A549 (cell line): ENCODE measurements at regions not wholly inside any gene's neighbourhood (a gene's known extent, or its start where the extent isn't known, plus 50 kb on each side); places are given as distances from the start of the nearest gene placed in this dataset.

Experiments used
- ATAC-seq, 2 experiments: fragments of 200-7000 bp in 1 of 2; fragments of >200 bp in 1 of 2; cut with Nextera tagmentation in 1 of 2; cut with Tn5 transposase in 1 of 2; 3 replicates each; pipeline versions ENCODE4 v1.8.0 to v1.9.1; 2018 to 2020; ENCODE audit warnings: mild to moderate bottlenecking in 1 of 2, moderate library complexity in 1 of 2
- CTCF ChIA-PET: fragments of 300-600 bp; sonication (Branson Sonifier 250); formaldehyde crosslinking; extraction: SDS; loops from one replicate; lab custom pipeline; 2021; ENCODE audit warnings: antibody characterized with exemption, inconsistent platforms; lab: Yijun Ruan, JAX
- POLR2A ChIA-PET: fragments of 350-600 bp; formaldehyde crosslinking; extraction: SDS; loops from one replicate; lab custom pipeline; 2021; ENCODE audit warnings: antibody characterized with exemption, inconsistent platforms; lab: Yijun Ruan, JAX
- DNase-seq, 2 experiments: peaks; one replicate each; pipeline versions ENCODE4 v3.0.0 to v3.0.0-alpha.2; 2011 to 2016; ENCODE audit warnings: low read depth in 1 of 2, low spot score in 1 of 2
- FAIRE-seq: peaks from 2 replicates; lab custom pipeline; 2011; peaks lifted over from hg19 to GRCh38; lab: Jason Lieb, UNC
- H3K27ac ChIP-seq, 2 experiments: fragments of >200 bp; sonication (Bioruptor Twin); formaldehyde crosslinking; 3 replicates each; pipeline ENCODE4 v1.5.1; 2016 to 2017
- H3K4me1 ChIP-seq: fragments of >200 bp; sonication (Bioruptor Twin); formaldehyde crosslinking; 3 replicates; pipeline ENCODE4 v1.6.1; 2016
- H3K4me2 ChIP-seq: fragments of >200 bp; sonication (Bioruptor Twin); formaldehyde crosslinking; 3 replicates; pipeline ENCODE4 v1.6.1; 2016
- H3K4me3 ChIP-seq: fragments of >200 bp; sonication (Bioruptor Twin); formaldehyde crosslinking; 3 replicates; pipeline ENCODE4 v1.5.1; 2016
- H3K9me3 ChIP-seq: fragments of >200 bp; sonication (Bioruptor Twin); formaldehyde crosslinking; 3 replicates; pipeline ENCODE4 v1.6.1; 2016
- CBX8 ChIP-seq: fragments of 200-600 bp; sonication (generic); IDR thresholded peaks from 2 replicates; pipeline ENCODE4 v1.6.1; 2016
- CEBPB ChIP-seq, 2 experiments: fragments of >200 bp in 1 of 2; sonication (Bioruptor Twin) in 1 of 2; formaldehyde crosslinking in 1 of 2; IDR thresholded peaks; 2 replicates each; pipeline ENCODE4 v1.6.1; 2012 to 2016
- EHF ChIP-seq: fragments of 250-450 bp; sonication (Bioruptor Pico); IDR thresholded peaks from 2 replicates; pipeline ENCODE4 v1.5.0; 2020; ENCODE audit warnings: mild to moderate bottlenecking
- ESRRA ChIP-seq: fragments of 150-350 bp; IDR thresholded peaks from 2 replicates; pipeline ENCODE4 v1.6.1; 2014; ENCODE audit warnings: mild to moderate bottlenecking, low read length, borderline replicate concordance
- FOSB ChIP-seq: fragments of 250-450 bp; sonication (Bioruptor Pico); IDR thresholded peaks from 2 replicates; pipeline ENCODE4 v1.5.0; 2020; ENCODE audit warnings: mild to moderate bottlenecking, moderate library complexity
- FOSL2 ChIP-seq, 2 experiments: fragments of 450-650 bp in 1 of 2; fragments of >200 bp in 1 of 2; sonication (Bioruptor Twin) in 1 of 2; formaldehyde crosslinking; IDR thresholded peaks; 2 replicates each; pipeline versions ENCODE4 v1.5.0 to v1.6.1; 2016 to 2020; ENCODE audit warnings: mild to moderate bottlenecking in 1 of 2, moderate library complexity in 1 of 2
- HES2 ChIP-seq: fragments of >200 bp; sonication (Bioruptor Twin); formaldehyde crosslinking; IDR thresholded peaks from 2 replicates; pipeline ENCODE4 v1.6.1; 2016
- HOXB13 ChIP-seq: fragments of 250-450 bp; sonication (Bioruptor Pico); IDR thresholded peaks from 2 replicates; pipeline ENCODE4 v1.5.0; 2020; ENCODE audit warnings: low read depth, mild to moderate bottlenecking, moderate library complexity
- HOXB5 ChIP-seq: fragments of 250-450 bp; sonication (Bioruptor Pico); IDR thresholded peaks from 2 replicates; pipeline ENCODE4 v1.5.0; 2020; ENCODE audit warnings: mild to moderate bottlenecking, moderate library complexity
- JUNB ChIP-seq: fragments of >200 bp; sonication (Bioruptor Twin); formaldehyde crosslinking; IDR thresholded peaks from 2 replicates; pipeline ENCODE4 v1.6.1; 2016
- KDM1A ChIP-seq: fragments of 200-600 bp; sonication (generic); IDR thresholded peaks from 2 replicates; pipeline ENCODE4 v1.6.1; 2016; ENCODE audit warnings: low read depth, mild to moderate bottlenecking
- KDM5A ChIP-seq: fragments of 200-600 bp; sonication (generic); IDR thresholded peaks from 2 replicates; pipeline ENCODE4 v1.6.1; 2016; ENCODE audit warnings: antibody characterized with exemption, mild to moderate bottlenecking
- MAFK ChIP-seq: fragments of 450-650 bp; IDR thresholded peaks from 2 replicates; pipeline ENCODE4 v1.6.1; 2014; ENCODE audit not compliant: partially characterized antibody
- MAZ ChIP-seq: fragments of 150-350 bp; IDR thresholded peaks from 2 replicates; pipeline ENCODE4 v1.6.1; 2014; ENCODE audit warnings: antibody characterized with exemption, low read depth, low read length, borderline replicate concordance
- MYC ChIP-seq: IDR thresholded peaks from 2 replicates; pipeline ENCODE4 v1.6.1; 2012; ENCODE audit warnings: mild to moderate bottlenecking, inconsistent platforms, low read length, improper control_type of control experiment, borderline replicate concordance
- NR3C1 ChIP-seq: fragments of >200 bp; sonication (Bioruptor Twin); formaldehyde crosslinking; IDR thresholded peaks from 3 replicates; pipeline ENCODE4 v1.6.1; 2017
- PHF8 ChIP-seq: fragments of 200-600 bp; sonication (generic); IDR thresholded peaks from 2 replicates; pipeline ENCODE4 v1.6.1; 2016; ENCODE audit warnings: low read depth, mild to moderate bottlenecking, antibody characterized with exemption, moderate library complexity, borderline replicate concordance
- POLR2AphosphoS2 ChIP-seq: conservative IDR thresholded peaks from 2 replicates; pipeline ENCODE4 v1.6.1; 2012; ENCODE audit warnings: low read length, improper control_type of control experiment, inconsistent platforms
- RNF2 ChIP-seq: fragments of 200-600 bp; sonication (generic); IDR thresholded peaks from 2 replicates; pipeline ENCODE4 v1.6.1; 2016; ENCODE audit warnings: low read depth, mild to moderate bottlenecking, antibody characterized with exemption, moderate library complexity, borderline replicate concordance
- TFCP2L1 ChIP-seq: fragments of 250-450 bp; sonication (Bioruptor Pico); IDR thresholded peaks from 2 replicates; pipeline ENCODE4 v1.5.0; 2021; ENCODE audit warnings: mild to moderate bottlenecking
- ZC3H11A ChIP-seq: fragments of 450-650 bp; IDR thresholded peaks from 2 replicates; pipeline ENCODE4 v1.6.1; 2014; ENCODE audit warnings: antibody characterized with exemption, mild to moderate bottlenecking
- WGBS: methylation state at CpG from one replicate; pipeline ENCODE4 v1.1.6; 2017; ENCODE audit errors: missing lambda C conversion rate; 5-methylcytosine and 5-hydroxymethylcytosine counted together
- TF ChIP-seq, protein P1 (sequence below): IDR thresholded peaks from 2 replicates; pipeline ENCODE4 v1.6.1; 2012
- TF ChIP-seq, protein P2 (sequence below): fragments of 250-450 bp; sonication (Bioruptor Pico); IDR thresholded peaks from 2 replicates; pipeline ENCODE4 v1.5.0; 2021; ENCODE audit warnings: mild to moderate bottlenecking, moderate library complexity, borderline replicate concordance

GRCh38 chr1:201705389-201705788 lies 123.6 kb upstream of the IPO9 start:
- FAIRE-seq (no peak), ATAC-seq (no peak)
- WGBS = 83% methylated on average over 9 of the region's 9 CpGs
- no peak overlapping the region for H3K4me3 ChIP-seq
- no peak for TF ChIP-seq HOXB5 (CRISPR knock-in tag)
- TF ChIP-seq FOSB = no peak
- no peak for TF ChIP-seq HES2
- TF ChIP-seq POLR2AphosphoS2 = no peak
- TF ChIP-seq EHF = no peak
- no peak for TF ChIP-seq JUNB
- no peak for TF ChIP-seq CEBPB (IDR thresholded peaks at IDR 0.05)
- TF ChIP-seq MAFK = no peak
- no peak for TF ChIP-seq FOSL2 (IDR thresholded peaks at IDR 0.05)
- TF ChIP-seq FOSL2 (CRISPR knock-in tag; IDR thresholded peaks at IDR 0.05) = no peak
- TF ChIP-seq PHF8 = no peak
- no peak for TF ChIP-seq HOXB13
- TF ChIP-seq TFCP2L1 (CRISPR knock-in tag) = no peak
- TF ChIP-seq NR3C1 = no peak
- no peak for TF ChIP-seq RNF2
- TF ChIP-seq, all 56 proteins: peak for 0
- Histone ChIP-seq H3K4me1 (peaks cover 28% of the 10 kb centered on the region), H3K9me3 (no peaks in the 10 kb centered on the region), H3K27ac (peak overlapping the region in 1 of 2 experiments; percentile 85; a peak in 2 of 6 replicates), H3K4me2 (no peak overlapping the region)
- ChIA-PET CTCF (interaction anchor here (0.8 to 29.6 kb wide), 32 partner anchors 9 to 193 kb away, joined by 3 to 903 read pairs (median 6); no protein-coding TSS in a partner anchor), POLR2A (no interaction called here)
- DNase-seq = no peak

- ChIA-PET CTCF (interaction anchor here (3.6 to 29.6 kb wide), 5 partner anchors 9 to 172 kb away, joined by 24 to 903 read pairs (median 125); no protein-coding TSS in a partner anchor), POLR2A (no interaction called here)
- no peak for FAIRE-seq
- Histone ChIP-seq H3K4me3 (no peak overlapping the region), H3K9me3 (no peaks in the 10 kb centered on the region), H3K27ac (0 out of 6 replicates have a peak overlapping the region, but pooled peaks of 1 of the 2 experiments have one; percentile 5), H3K4me1 (peaks cover 32% of the 10 kb centered on the region), H3K4me2 (no peak overlapping the region)
- ATAC-seq = no peak
- WGBS = 72% methylated on average over 1 of the region's 1 CpG
- no peak for TF ChIP-seq MYC
- TF ChIP-seq MAFK = no peak
- no peak for TF ChIP-seq KDM5A
- no peak for TF ChIP-seq ESRRA
- TF ChIP-seq, protein P1, sequence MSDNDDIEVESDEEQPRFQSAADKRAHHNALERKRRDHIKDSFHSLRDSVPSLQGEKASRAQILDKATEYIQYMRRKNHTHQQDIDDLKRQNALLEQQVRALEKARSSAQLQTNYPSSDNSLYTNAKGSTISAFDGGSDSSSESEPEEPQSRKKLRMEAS = no peak
- TF ChIP-seq KDM1A = no peak
- no peak for TF ChIP-seq PHF8
- DNase-seq = no peak
Measured at GRCh38 chr1:201706109-201706508, 122.8 kb upstream of the IPO9 start.

DNA sequence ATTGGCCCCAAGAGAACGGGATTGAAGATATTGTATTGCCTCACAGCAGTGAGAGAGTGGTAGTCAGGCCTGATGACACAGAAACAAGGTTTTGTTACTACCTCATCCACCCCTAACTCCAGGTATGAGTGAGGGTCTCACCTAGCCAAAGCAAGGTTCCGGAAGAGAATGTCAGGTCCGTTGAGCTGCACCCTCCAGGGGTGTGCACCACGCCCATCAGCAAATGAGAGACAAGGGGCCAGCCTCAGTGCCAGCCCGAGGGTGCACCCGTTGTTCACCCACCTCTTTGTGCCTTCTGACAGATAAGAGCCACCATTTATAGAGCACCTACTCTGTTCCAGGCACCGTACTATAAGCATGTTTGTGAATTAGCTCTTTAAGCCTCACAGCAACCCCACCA lies 121.9 kb upstream of the IPO9 start:
- Histone ChIP-seq H3K27ac (no peak overlapping the region), H3K4me3 (no peak overlapping the region), H3K4me2 (no peak overlapping the region), H3K4me1 (peaks cover 41% of the 10 kb centered on the region), H3K9me3 (no peaks in the 10 kb centered on the region)
- TF ChIP-seq MAZ (no peak), ZC3H11A (no peak), CBX8 (no peak), MYC (no peak), EHF (no peak), JUNB (no peak)
- TF ChIP-seq, protein P2, sequence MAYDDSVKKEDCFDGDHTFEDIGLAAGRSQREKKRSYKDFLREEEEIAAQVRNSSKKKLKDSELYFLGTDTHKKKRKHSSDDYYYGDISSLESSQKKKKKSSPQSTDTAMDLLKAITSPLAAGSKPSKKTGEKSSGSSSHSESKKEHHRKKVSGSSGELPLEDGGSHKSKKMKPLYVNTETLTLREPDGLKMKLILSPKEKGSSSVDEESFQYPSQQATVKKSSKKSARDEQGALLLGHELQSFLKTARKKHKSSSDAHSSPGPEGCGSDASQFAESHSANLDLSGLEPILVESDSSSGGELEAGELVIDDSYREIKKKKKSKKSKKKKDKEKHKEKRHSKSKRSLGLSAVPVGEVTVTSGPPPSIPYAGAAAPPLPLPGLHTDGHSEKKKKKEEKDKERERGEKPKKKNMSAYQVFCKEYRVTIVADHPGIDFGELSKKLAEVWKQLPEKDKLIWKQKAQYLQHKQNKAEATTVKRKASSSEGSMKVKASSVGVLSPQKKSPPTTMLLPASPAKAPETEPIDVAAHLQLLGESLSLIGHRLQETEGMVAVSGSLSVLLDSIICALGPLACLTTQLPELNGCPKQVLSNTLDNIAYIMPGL (CRISPR knock-in tag) = no peak
- DNase-seq (no peak), FAIRE-seq (no peak), ATAC-seq (no peak)
- POLR2A ChIA-PET = no interaction called here
- CTCF ChIA-PET = interaction anchor here (0.8 to 29.6 kb wide), 6 partner anchors 79 to 225 kb away, joined by 3 to 903 read pairs (median 64); no protein-coding TSS in a partner anchor
- 85% methylated on average over 7 of the region's 7 CpGs for WGBS
